Panc1 (cell line): ENCODE measurements at regions not wholly inside any gene's neighbourhood (a gene's known extent, or its start where the extent isn't known, plus 50 kb on each side); places are given as distances from the start of the nearest gene placed in this dataset.

Experiments
- ATAC-seq: fragments of 200-7000 bp; cut with Tn5 transposase; 2 replicates; pipeline ENCODE4 v1.9.1; 2020; ENCODE audit warnings: mild to moderate bottlenecking, moderate library complexity
- BruUV-seq: library from RNA; stranded (reverse); fragments of 400-500 nt; replicated peaks from 2 replicates; lab custom pipeline; 2021; lab: Mats Ljungman, UMichigan
- CTCF ChIA-PET: fragments of 300-600 bp; sonication (Branson Sonifier 250); formaldehyde crosslinking; loops from one replicate; lab custom pipeline; 2022; ENCODE audit warnings: antibody characterized with exemption; lab: Charles Lee
- POLR2A ChIA-PET: fragments of 300-600 bp; sonication (Branson Sonifier 250); formaldehyde crosslinking; loops from one replicate; lab custom pipeline; 2022; ENCODE audit warnings: antibody characterized with exemption; lab: Charles Lee
- DNase-seq: peaks from one replicate; pipeline ENCODE4 v3.0.0-alpha.2; 2010; ENCODE audit warnings: low read depth, low spot score
- H3K27ac ChIP-seq: 2 replicates; pipeline ENCODE4 v1.5.1; 2011; ENCODE audit warnings: mild to moderate bottlenecking, low read length, inconsistent platforms
- H3K27me3 ChIP-seq: fragments of 200-500 bp; sonication (Bioruptor generic); 2 replicates; pipeline ENCODE4 v1.6.0; 2014; ENCODE audit warnings: low read length, inconsistent platforms; ENCODE audit not compliant: control insufficient read depth, insufficient read depth
- H3K36me3 ChIP-seq: fragments of 200-500 bp; sonication (Bioruptor generic); 2 replicates; pipeline ENCODE4 v1.5.1; 2014; ENCODE audit warnings: inconsistent platforms, mild to moderate bottlenecking, low read length, moderate library complexity; ENCODE audit not compliant: control insufficient read depth, insufficient read depth
- H3K4me1 ChIP-seq: 2 replicates; pipeline ENCODE4 v1.5.1; 2011; ENCODE audit warnings: inconsistent platforms, mild to moderate bottlenecking, low read length, moderate library complexity; ENCODE audit not compliant: control insufficient read depth, insufficient read depth
- H3K4me3 ChIP-seq, 2 experiments: 2 replicates each; pipeline ENCODE4 v1.5.1; 2011 to 2012; ENCODE audit warnings: low read depth in 2 of 2, low read length in 2 of 2, mild to moderate bottlenecking in 2 of 2, inconsistent platforms in 1 of 2, moderate library complexity in 1 of 2
- H3K9me3 ChIP-seq: fragments of 200-500 bp; sonication (Bioruptor generic); 2 replicates; pipeline ENCODE4 v1.5.1; 2014; ENCODE audit warnings: low read depth, mild to moderate bottlenecking, inconsistent platforms, low read length, moderate library complexity; ENCODE audit not compliant: control insufficient read depth, insufficient read depth
- CTCF ChIP-seq: fragments of 450-650 bp; IDR thresholded peaks from 2 replicates; pipeline ENCODE4 v1.5.1; 2017; ENCODE audit warnings: mild to moderate bottlenecking
- POLR2AphosphoS5 ChIP-seq: IDR thresholded peaks from 2 replicates; pipeline ENCODE4 v1.6.1; 2012; ENCODE audit warnings: mild to moderate bottlenecking, low read depth, low read length, moderate library complexity
- REST ChIP-seq, 2 experiments: IDR thresholded peaks; 2 replicates each; pipeline ENCODE4 v1.6.1; 2011 to 2012; ENCODE audit warnings: low read depth in 2 of 2, control low read depth in 1 of 2, low read length in 1 of 2, mild to moderate bottlenecking in 1 of 2, moderate library complexity in 1 of 2; ENCODE audit not compliant: insufficient read depth in 1 of 2
- SIN3A ChIP-seq: IDR thresholded peaks from 2 replicates; pipeline ENCODE4 v1.6.1; 2012; ENCODE audit warnings: low read depth, mild to moderate bottlenecking, low read length, moderate library complexity, borderline replicate concordance; ENCODE audit not compliant: insufficient read depth
- TCF7L2 ChIP-seq: IDR thresholded peaks from 2 replicates; pipeline ENCODE4 v1.6.1; 2011; ENCODE audit warnings: mild to moderate bottlenecking, low read depth, low read length, inconsistent platforms
- in situ Hi-C: cut with HindIII; loops from 2 replicates; pipeline ENCODE4 v1.10.0; 2016; ENCODE audit warnings: low sequenced_read_pairs, low pct_unique_long_range_greater_than_20kb
- intact Hi-C: fragments of 100-400 bp; cut with micrococcal nuclease; formaldehyde crosslinking; loops from one replicate; pipeline ENCODE4 v1.10.0; 2022; ENCODE audit not compliant: unreplicated experiment

GRCh38 chr5:4984461-4984860 lies 155.7 kb upstream of the ADAMTS16 start:
- no TSS peak for BruUV-seq
- TF ChIP-seq CTCF (no peak), TCF7L2 (no peak), POLR2AphosphoS5 (no peak), REST (IDR thresholded peaks at IDR 0.05; ENCODE audit: insufficient read depth in 1 of 2, low read depth in 2 of 2, low read length in 1 of 2) (no peak), SIN3A (no peak)
- ChIA-PET CTCF (no interaction called here), POLR2A (interaction anchor here (0.7 kb wide), 1 partner anchor 13 kb away, joined by 3 read pairs; no protein-coding TSS in a partner anchor)
- in situ Hi-C loops: no loop called here
- DNase-seq (no peak), ATAC-seq (no peak)
- no peak overlapping the region for H3K27ac ChIP-seq
- no peaks in the 10 kb centered on the region for H3K9me3 ChIP-seq
- no peaks in the 10 kb centered on the region; the same call in 1 of the 2 replicates for H3K27me3 ChIP-seq
- no peaks in the 10 kb centered on the region for H3K4me1 ChIP-seq
- intact Hi-C loops: no loop called here
- H3K4me3 ChIP-seq: no peak overlapping the region
- no peaks in the 10 kb centered on the region for H3K36me3 ChIP-seq

GRCh38 chr5:4987431-4987830 lies 152.7 kb upstream of the ADAMTS16 start:
- Histone ChIP-seq H3K4me3 (no peak overlapping the region), H3K27ac (no peak overlapping the region), H3K27me3 (no peaks in the 10 kb centered on the region; the same call in 1 of the 2 replicates), H3K36me3 (no peaks in the 10 kb centered on the region), H3K9me3 (no peaks in the 10 kb centered on the region), H3K4me1 (no peaks in the 10 kb centered on the region)
- intact Hi-C loops (no loop called here), in situ Hi-C loops (no loop called here)
- ChIA-PET POLR2A (no interaction called here), CTCF (no interaction called here)
- no peak for TF ChIP-seq REST (IDR thresholded peaks at IDR 0.05; ENCODE audit: insufficient read depth in 1 of 2, low read depth in 2 of 2, low read length in 1 of 2)
- no peak for TF ChIP-seq SIN3A
- no peak for TF ChIP-seq CTCF
- TF ChIP-seq TCF7L2: no peak
- TF ChIP-seq POLR2AphosphoS5: no peak
- DNase-seq: no peak
- no peak for ATAC-seq
- BruUV-seq: no TSS peak
